ENCODE measurements at regions not wholly inside any gene's neighbourhood (a gene's known extent, or its start where the extent isn't known, plus 50 kb on each side); places are given as distances from the start of the nearest gene placed in this dataset.
"Not testable (repeated sequence)": the region's sequence is repeated elsewhere in the genome, so short reads cannot be mapped to it uniquely, and the experiment has no call there.

DNA sequence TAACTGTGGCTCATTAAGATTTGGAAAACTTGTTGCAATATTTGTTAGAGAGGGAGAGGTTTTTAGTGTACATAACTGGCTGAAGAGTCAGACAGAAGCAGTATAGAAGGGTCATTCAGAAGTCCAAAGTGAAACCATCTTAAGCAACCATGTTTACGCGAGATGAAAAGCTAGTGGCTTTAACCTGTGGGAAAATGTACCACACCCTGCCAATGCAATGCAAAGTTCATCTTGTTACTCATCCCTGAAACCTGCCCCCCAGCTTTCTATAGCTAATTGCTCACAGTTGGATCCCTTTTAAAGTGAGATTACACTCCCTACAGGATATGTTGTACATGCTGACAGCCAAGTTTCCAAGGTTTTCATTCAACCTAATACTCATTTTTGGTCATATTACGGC is 96.7 kb upstream of the RAPGEF2 start:
- DNase-seq = no peak

DNA sequence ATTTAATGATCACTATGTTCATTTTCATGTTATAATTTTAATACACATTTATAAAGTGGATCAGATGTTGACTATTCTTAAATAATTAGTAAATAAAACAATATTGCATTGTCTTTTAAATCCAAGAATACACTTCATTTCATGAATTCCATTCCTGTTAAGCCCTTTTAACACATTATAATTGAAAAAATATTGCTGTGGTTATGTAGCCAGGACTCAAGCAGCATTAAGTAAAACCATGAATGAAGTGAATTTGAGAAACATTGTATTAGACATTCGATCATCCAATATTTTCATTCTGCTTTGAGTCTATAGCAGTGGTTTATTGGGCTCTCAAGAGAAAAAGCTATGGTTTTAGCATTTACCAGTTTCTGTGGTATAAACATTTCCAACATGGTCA is 94.2 kb upstream of the RAPGEF2 start:
- no peak for DNase-seq

- DNase-seq = no peak
These were observed 93.4 kb upstream of the RAPGEF2 start for GRCh38 chr4:159009521-159009920.

DNA sequence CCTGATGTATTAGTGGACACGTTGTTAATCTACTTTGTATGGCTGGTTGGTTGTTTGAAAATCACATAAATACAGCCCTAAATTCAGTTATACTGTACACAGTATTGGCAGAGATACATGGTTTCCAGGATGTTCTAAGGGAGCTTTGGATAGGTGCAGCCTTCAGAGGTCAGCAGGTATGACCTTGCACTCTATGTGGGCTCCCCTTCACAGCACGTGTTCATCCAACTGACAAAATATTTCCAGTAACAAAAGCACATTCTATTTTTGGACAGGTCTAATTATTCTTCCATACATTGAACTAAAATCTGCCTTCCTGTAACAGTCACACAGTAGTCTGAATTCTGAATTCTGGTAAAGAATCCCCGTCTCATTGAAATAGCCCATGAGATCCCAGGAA is 92.8 kb upstream of the RAPGEF2 start:
- DNase-seq = no peak

- no peak for DNase-seq
These were observed 92.2 kb upstream of the RAPGEF2 start for GRCh38 chr4:159010563-159011260.

- DNase-seq = peak in 1 of 3 donors; percentile 21
These were observed 90.5 kb upstream of the RAPGEF2 start for GRCh38 chr4:159012381-159012780.

GRCh38 chr4:159013692-159014091 is 89.2 kb upstream of the RAPGEF2 start:
- no peak for DNase-seq

DNA sequence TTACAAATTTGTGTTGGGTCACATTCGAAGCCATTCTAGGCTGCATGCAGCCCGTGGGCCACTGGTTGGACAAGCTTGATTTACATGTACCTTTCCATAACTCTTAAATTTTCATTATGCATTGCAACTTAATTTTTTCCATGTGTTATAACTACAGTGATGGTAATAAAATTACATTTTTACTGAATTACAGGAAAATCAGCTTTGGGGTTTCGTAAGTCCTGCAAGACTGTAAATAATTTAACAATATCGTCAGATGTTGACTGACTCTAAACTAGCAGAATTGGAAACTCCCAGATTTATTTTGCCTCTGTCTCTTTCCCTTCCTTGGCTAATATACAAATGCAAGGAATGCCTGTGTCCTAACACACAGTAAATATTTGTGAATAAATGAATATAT is 88.0 kb upstream of the RAPGEF2 start:
- DNase-seq = no peak

DNA sequence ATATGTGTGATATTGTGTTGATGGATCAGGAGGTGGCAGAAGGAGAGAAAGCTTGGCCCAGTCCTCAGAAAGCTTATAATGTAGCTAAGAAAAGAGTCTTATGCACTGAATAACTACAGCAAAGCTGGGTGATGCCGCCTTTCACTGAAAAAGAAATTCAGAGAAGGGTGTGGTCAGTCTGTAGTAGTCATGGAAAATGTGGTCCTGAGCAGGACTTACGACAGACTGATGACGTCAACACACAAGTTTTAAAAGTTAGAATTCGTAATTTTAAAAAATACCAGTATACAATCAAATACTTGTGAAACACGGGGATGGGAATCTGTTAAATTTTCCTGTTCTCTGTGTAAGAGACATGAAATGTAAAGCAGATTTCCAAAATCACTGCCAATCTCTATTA is 87.0 kb upstream of the RAPGEF2 start:
- peak in 1 of 3 donors; percentile 29 for DNase-seq

DNA sequence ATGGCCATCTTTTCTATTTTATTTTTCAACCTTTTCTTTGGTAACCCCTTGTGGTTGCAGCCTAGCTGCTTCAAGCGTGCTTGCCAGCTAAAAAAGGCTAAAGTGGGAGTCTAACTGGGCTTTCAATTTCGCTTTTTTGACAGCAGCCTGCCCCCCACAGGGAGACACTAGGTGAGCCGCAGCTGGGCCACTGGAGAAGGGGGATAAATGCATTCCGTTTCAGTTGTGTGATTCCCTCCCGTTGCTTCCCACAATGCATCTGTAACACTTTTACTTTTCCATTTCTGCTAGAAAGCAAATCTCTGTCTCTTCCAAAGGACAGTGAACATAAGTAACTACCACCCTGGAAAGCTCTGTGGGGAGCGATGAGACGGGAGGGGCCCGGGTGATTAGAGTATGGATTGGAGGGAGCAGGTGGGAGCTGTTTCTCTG is 86.3 kb upstream of the RAPGEF2 start:
- DNase-seq = no peak

DNA sequence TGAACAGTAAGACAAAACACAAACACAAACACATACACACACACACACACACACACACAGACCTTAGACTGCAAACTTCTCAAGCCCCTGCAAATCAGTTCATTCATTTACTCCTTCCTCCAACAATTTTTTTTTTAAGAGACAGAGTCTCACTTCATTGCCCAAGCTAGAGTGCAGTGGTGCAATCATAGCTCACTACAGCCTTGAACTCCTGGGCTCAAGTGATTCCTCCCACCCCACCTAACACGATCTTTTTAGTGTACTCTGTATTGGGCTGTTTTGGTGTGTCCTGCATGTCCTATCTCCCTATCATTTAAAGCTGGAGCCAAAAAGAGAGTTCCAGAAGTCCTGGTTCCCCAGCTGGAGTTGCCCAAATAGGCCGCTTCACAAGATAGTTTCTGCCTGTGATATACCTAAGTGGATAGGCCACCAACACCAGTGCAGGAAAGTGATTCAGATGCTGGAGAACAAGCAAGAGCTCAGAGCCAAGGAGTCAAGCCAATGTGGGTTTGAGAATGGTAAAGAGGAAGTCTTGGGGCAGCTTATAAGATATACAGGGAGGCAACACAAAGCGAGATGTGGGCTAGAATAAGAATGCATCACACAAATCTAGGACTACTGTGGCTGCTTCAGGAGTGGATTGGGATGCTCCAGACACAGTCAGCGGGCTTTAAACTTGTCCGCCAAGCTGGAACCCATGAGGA is 85.4 kb upstream of the RAPGEF2 start:
- no peak for DNase-seq

DNA sequence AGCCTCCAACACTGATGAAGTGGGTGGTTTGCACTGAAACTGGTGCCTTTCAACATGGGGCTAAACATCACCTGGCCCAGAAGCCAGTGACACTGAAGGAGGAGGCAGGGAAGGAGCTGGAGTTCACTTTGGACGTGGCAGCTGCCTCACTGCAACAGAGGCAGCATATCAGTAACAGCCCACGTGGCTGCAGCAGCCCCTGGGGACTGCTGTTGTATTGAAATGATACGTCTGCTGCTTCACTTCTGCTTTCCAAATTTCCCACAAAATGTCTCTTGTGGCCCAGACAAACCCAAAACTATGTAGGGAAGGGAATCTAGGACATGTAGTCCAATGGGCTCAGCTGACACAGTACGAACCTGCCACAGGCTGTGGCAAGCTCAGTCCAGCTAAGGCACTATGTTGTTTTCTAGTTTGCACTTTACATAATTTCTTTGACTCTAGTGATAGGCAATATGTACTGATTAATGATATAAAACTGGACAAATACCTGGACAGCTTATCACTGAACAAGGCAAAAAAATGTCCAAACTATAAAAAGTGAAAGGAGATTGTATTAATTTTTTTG is 84.7 kb upstream of the RAPGEF2 start:
- no peak for DNase-seq

DNA sequence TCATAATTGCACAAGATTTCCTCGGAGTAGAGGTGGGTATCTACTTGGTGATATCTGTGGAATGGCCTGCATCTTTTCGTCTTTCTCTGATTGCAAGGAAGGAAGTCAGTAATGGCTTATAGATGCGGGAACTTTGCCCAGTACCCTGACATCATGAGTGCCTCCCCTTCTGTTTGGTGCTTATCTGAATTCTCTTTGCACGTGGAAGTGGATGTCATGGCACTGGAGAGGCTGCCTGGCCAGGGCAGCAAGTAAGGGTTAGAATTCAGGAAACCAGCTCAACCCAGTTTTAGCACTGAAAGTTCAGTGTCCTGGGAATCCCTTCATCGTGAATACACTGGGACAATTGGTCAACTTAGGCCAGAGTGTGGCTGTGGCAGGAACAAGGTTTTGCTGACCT is 83.5 kb upstream of the RAPGEF2 start:
- no peak for DNase-seq

DNA sequence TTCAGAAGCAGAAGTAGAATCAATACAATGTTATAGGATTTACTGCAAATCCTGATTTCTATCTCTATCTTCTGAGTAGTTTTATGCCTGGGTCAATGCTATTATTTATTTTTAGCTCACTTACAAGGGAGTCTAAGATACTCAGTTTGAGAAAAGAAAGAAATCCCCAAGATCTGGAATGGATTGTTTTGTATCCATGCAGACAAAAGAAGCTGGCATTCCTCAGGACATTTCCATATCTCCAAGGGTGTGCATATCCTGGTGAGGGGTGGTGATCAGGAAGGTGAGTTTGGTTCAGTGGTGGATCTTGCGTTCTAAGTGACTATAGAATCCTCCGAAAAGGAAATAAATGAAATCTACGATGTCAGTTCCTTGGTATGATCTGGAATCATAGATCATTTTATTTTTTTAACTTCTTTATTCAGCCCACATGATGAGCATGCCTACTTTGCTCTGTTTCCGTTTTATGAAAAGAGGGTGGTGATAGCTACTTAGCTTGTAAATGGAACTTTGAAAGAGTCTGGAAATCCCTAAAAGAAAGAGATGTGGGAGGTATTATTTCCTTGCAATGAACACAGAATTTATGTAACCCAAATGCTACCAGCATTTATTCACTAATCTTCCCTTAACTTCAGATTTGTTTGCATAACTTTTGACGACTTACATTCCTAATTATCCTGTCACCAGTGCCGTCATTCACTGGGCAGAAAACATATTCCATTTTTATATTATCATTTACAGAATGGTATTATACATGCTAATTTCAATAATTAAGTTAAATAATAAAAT is 81.1 kb upstream of the RAPGEF2 start:
- no peak for DNase-seq

DNA sequence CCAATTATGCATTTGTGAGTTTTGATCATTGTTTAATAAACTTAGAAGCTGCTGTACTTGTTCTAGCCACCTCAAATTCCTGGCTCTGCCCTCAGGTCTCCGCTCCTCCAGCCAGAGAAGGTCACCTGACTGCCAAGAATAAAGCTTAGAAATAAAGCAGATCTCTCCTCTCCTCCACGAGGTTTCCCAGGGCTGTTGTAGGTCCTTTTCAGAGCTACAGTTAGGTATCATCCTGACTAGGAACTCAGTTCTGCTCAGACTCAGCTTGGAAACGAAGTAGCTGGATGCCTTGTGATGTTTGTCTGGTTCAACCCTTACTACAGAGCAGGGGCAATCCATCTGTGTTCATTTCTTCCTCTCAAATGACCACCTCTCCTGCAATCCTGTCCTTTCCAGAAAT is 79.1 kb upstream of the RAPGEF2 start:
- no peak for DNase-seq

- DNase-seq = no peak
These were observed 78.6 kb upstream of the RAPGEF2 start for GRCh38 chr4:159024266-159024665.

DNA sequence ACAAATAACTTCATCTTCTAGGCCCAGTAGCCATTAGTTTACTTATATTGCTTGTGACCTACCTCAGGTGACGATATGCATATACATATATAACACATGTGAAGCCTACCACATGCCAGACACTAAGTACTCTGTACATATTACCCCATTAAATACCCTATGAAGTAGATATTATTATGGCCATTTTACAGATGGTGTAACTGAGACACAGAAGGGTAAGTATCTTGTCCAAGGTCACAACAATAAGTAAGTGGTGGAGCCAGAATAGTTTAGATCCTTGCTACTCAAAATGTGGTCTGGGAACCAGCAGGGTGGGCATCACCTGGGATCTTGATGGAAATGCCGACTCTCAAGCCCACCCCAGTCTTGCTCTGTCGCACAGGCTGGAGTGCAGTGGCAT is 78.1 kb upstream of the RAPGEF2 start:
- DNase-seq = no peak

DNA sequence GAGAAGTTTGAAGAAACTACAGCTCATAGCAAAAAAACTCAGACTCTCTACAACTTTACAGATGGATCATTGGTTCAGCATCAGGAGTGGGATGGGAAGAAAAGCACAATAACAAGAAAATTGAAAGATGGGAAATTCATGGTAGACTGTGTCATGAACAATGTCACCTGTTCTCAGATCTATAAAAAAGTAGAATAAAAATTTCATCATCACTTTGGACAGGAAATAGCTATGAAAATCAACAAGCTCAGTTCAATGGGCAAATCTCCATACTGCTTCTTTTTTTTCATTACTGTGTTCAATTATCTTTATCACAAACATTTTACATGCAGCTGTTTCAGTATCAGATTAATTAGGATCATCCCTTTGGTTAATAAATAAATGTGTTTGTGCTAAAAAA is 76.5 kb upstream of the RAPGEF2 start:
- DNase-seq = no peak

GRCh38 chr4:159027535-159027934 is 75.3 kb upstream of the RAPGEF2 start:
- DNase-seq = peak in 2 of 3 donors; percentile 50 to 62

- no peak for DNase-seq
These were observed 73.4 kb upstream of the RAPGEF2 start for GRCh38 chr4:159029481-159029880.

DNA sequence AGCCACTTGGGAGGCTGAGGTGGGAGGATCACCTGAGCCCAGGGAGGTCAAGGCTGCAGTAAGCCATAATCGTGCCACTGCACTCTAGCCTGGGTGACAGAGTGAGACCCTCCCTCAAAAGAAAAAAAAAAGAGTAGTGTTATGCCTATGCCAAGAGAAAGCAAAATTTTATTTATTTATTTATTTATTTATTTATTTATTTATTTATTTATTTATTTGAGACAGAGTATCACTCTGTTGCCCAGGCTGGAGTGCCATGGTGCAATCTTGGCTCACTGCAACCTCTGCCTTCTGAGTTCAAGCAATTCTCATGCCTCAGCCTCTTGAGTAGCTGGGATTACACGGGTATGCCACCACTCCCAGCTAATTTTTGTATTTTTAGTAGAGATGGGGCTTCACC is 72.6 kb upstream of the RAPGEF2 start:
- DNase-seq = not testable (repeated sequence)

DNA sequence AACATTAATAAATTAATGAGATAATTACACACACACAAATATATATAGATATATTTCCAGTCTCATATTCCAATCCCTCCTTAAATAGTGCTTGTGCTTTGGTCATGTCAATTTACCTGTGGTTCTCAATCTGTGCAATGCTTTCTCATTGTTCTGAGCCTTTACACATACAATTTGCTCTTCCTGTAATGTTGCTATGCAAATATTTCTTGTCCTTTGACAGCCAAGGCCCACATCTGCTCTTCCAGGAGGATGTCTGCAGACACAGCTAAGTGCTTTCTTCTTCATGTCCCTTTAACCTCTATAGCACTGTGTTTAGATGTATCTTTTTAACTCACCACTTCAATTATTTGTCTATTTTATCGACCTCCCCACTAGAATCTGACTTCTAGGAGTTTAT is 67.3 kb upstream of the RAPGEF2 start:
- no peak for DNase-seq

GRCh38 chr4:159038536-159038935 is 64.3 kb upstream of the RAPGEF2 start:
- peak in 2 of 3 donors; percentile 25 to 34 for DNase-seq
